Stimulated activated naive B cell treated with anti-CD40 and anti-IgM and Interleukin-4, amounts not matched to agents 10 μg/mL and 1 μg/mL and 100 μg/mL, for 72 hours (primary cell): ENCODE measurements at regions not wholly inside any gene's neighbourhood (a gene's known extent, or its start where the extent isn't known, plus 50 kb on each side); places are given as distances from the start of the nearest gene placed in this dataset.

Source experiments
- ATAC-seq, 2 donors: fragments of 150-1000 bp; cut with Tn5 transposase; replicated peaks; 2 replicates each; pipeline ENCODE4 v1.10.0; 2021; ENCODE audit warnings: moderate library complexity in 1 of 2
- DNase-seq: peaks from one replicate; pipeline ENCODE4 v3.0.0; 2021
- H3K27ac Mint-ChIP-seq: one replicate; pipeline ENCODE4 v1.8.0; 2022; ENCODE audit warnings: mild to moderate bottlenecking, mixed read lengths
- H3K27me3 Mint-ChIP-seq, 2 donors: one replicate each; pipeline ENCODE4 v1.8.0; 2022; ENCODE audit warnings: mixed read lengths in 2 of 2
- H3K36me3 Mint-ChIP-seq, 2 donors: one replicate each; pipeline ENCODE4 v1.8.0; 2022; ENCODE audit warnings: mixed read lengths in 2 of 2, mild to moderate bottlenecking in 1 of 2
- H3K4me1 Mint-ChIP-seq, 2 donors: one replicate each; pipeline ENCODE4 v1.8.0; 2022; ENCODE audit warnings: mixed read lengths in 2 of 2, mild to moderate bottlenecking in 1 of 2
- H3K4me3 Mint-ChIP-seq, 2 donors: one replicate each; pipeline ENCODE4 v1.8.0; 2022; ENCODE audit warnings: mild to moderate bottlenecking in 2 of 2, mixed read lengths in 2 of 2, moderate library complexity in 1 of 2
- H3K9me3 Mint-ChIP-seq, 2 donors: one replicate each; pipeline ENCODE4 v1.8.0; 2022; ENCODE audit warnings: mixed read lengths in 2 of 2, mild to moderate bottlenecking in 1 of 2

GRCh38 chr3:162435750-162436149 lies 939.1 kb downstream of the OTOL1 start:
- no peak overlapping the region for H3K27ac Mint-ChIP-seq
- no peak for ATAC-seq
- H3K36me3 Mint-ChIP-seq, result no peaks in the 10 kb centered on the region
- peaks cover 8 to 12% of the 10 kb centered on the region in 2 donors for H3K9me3 Mint-ChIP-seq
- no peak for DNase-seq
- H3K27me3 Mint-ChIP-seq, result no peaks in the 10 kb centered on the region
- no peaks in the 10 kb centered on the region for H3K4me1 Mint-ChIP-seq
- no peak overlapping the region for H3K4me3 Mint-ChIP-seq

GRCh38 chr3:162436826-162437225 lies 940.2 kb downstream of the OTOL1 start:
- H3K4me3 Mint-ChIP-seq, result no peak overlapping the region
- no peaks in the 10 kb centered on the region for H3K4me1 Mint-ChIP-seq
- no peaks in the 10 kb centered on the region for H3K27me3 Mint-ChIP-seq
- peaks cover 6 to 9% of the 10 kb centered on the region in 2 donors for H3K9me3 Mint-ChIP-seq
- DNase-seq, result no peak
- no peak for ATAC-seq
- H3K36me3 Mint-ChIP-seq, result no peaks in the 10 kb centered on the region
- no peak overlapping the region for H3K27ac Mint-ChIP-seq

- Mint-ChIP-seq H3K27ac (no peak overlapping the region), H3K9me3 (peaks cover 6 to 9% of the 10 kb centered on the region in 2 donors), H3K36me3 (no peaks in the 10 kb centered on the region), H3K4me1 (no peaks in the 10 kb centered on the region), H3K4me3 (no peak overlapping the region), H3K27me3 (no peaks in the 10 kb centered on the region)
- ATAC-seq (no peak), DNase-seq (no peak)
These were observed 940.9 kb downstream of the OTOL1 start for GRCh38 chr3:162437480-162437879.

- Mint-ChIP-seq H3K27ac (no peak overlapping the region), H3K27me3 (no peaks in the 10 kb centered on the region), H3K4me3 (no peak overlapping the region), H3K4me1 (no peaks in the 10 kb centered on the region), H3K36me3 (no peaks in the 10 kb centered on the region), H3K9me3 (peaks cover 3 to 9% of the 10 kb centered on the region in 2 donors)
- DNase-seq (no peak), ATAC-seq (no peak)
These were observed 945.1 kb downstream of the OTOL1 start for GRCh38 chr3:162441716-162442115.

GRCh38 chr3:162443376-162443775 lies 946.8 kb downstream of the OTOL1 start:
- H3K36me3 Mint-ChIP-seq, result no peaks in the 10 kb centered on the region
- H3K4me3 Mint-ChIP-seq, result no peak overlapping the region
- DNase-seq (no peak), ATAC-seq (no peak)
- H3K4me1 Mint-ChIP-seq, result no peaks in the 10 kb centered on the region
- no peaks in the 10 kb centered on the region for H3K27me3 Mint-ChIP-seq
- H3K9me3 Mint-ChIP-seq, result peaks cover 3 to 5% of the 10 kb centered on the region in 2 donors
- H3K27ac Mint-ChIP-seq, result no peak overlapping the region

- DNase-seq (no peak), ATAC-seq (no peak)
- H3K9me3 Mint-ChIP-seq, result peaks cover 0 to 4% of the 10 kb centered on the region in 2 donors
- H3K27me3 Mint-ChIP-seq, result no peaks in the 10 kb centered on the region
- no peaks in the 10 kb centered on the region for H3K4me1 Mint-ChIP-seq
- H3K4me3 Mint-ChIP-seq, result no peak overlapping the region
- H3K27ac Mint-ChIP-seq, result no peak overlapping the region
- H3K36me3 Mint-ChIP-seq, result no peaks in the 10 kb centered on the region
These were observed 972.2 kb downstream of the OTOL1 start for GRCh38 chr3:162468791-162469190.

- no peak for DNase-seq
- H3K36me3 Mint-ChIP-seq, result no peaks in the 10 kb centered on the region
- no peak overlapping the region for H3K4me3 Mint-ChIP-seq
- H3K27ac Mint-ChIP-seq, result no peak overlapping the region
- peaks cover 1 to 5% of the 10 kb centered on the region in 2 donors for H3K9me3 Mint-ChIP-seq
- H3K27me3 Mint-ChIP-seq, result no peaks in the 10 kb centered on the region
- no peaks in the 10 kb centered on the region for H3K4me1 Mint-ChIP-seq
- ATAC-seq, result no peak
These were observed 990.5 kb downstream of the OTOL1 start for GRCh38 chr3:162487138-162487537.

- ATAC-seq, result no peak
- H3K4me3 Mint-ChIP-seq, result no peak overlapping the region
- DNase-seq, result no peak
- peaks cover 0 to 5% of the 10 kb centered on the region in 2 donors for H3K9me3 Mint-ChIP-seq
- H3K27ac Mint-ChIP-seq, result no peak overlapping the region
- no peaks in the 10 kb centered on the region for H3K27me3 Mint-ChIP-seq
- H3K4me1 Mint-ChIP-seq, result no peaks in the 10 kb centered on the region
- H3K36me3 Mint-ChIP-seq, result no peaks in the 10 kb centered on the region
These were observed 993.2 kb downstream of the OTOL1 start for GRCh38 chr3:162489853-162490252.

- no peak overlapping the region for H3K4me3 Mint-ChIP-seq
- H3K27me3 Mint-ChIP-seq, result no peaks in the 10 kb centered on the region
- DNase-seq (no peak), ATAC-seq (no peak)
- no peaks in the 10 kb centered on the region for H3K36me3 Mint-ChIP-seq
- H3K9me3 Mint-ChIP-seq, result peaks cover 0 to 4% of the 10 kb centered on the region in 2 donors
- H3K4me1 Mint-ChIP-seq, result no peaks in the 10 kb centered on the region
- H3K27ac Mint-ChIP-seq, result no peak overlapping the region
These were observed 995.3 kb downstream of the OTOL1 start for GRCh38 chr3:162491952-162492351.

- Mint-ChIP-seq H3K4me1 (no peaks in the 10 kb centered on the region), H3K36me3 (no peaks in the 10 kb centered on the region), H3K4me3 (no peak overlapping the region), H3K27ac (no peak overlapping the region), H3K9me3 (peaks cover 0 to 4% of the 10 kb centered on the region in 2 donors), H3K27me3 (no peaks in the 10 kb centered on the region)
- DNase-seq (no peak), ATAC-seq (no peak)
These were observed 996.0 kb downstream of the OTOL1 start for GRCh38 chr3:162492446-162493081.

- Mint-ChIP-seq H3K9me3 (peaks cover 0 to 8% of the 10 kb centered on the region in 2 donors), H3K27ac (no peak overlapping the region), H3K27me3 (no peaks in the 10 kb centered on the region), H3K4me1 (no peaks in the 10 kb centered on the region), H3K4me3 (no peak overlapping the region), H3K36me3 (no peaks in the 10 kb centered on the region)
- no peak for ATAC-seq
- DNase-seq, result no peak
These were observed 1002.0 kb downstream of the OTOL1 start for GRCh38 chr3:162498626-162499025.

- no peak for DNase-seq
- Mint-ChIP-seq H3K4me3 (no peak overlapping the region), H3K27ac (no peak overlapping the region), H3K36me3 (no peaks in the 10 kb centered on the region), H3K4me1 (no peaks in the 10 kb centered on the region), H3K27me3 (no peaks in the 10 kb centered on the region), H3K9me3 (peaks cover 4% of the 10 kb centered on the region in 2 donors)
- no peak for ATAC-seq
These were observed 1010.8 kb downstream of the OTOL1 start for GRCh38 chr3:162507397-162507796.

- Mint-ChIP-seq H3K27me3 (no peaks in the 10 kb centered on the region), H3K36me3 (no peaks in the 10 kb centered on the region), H3K4me3 (no peak overlapping the region), H3K27ac (no peak overlapping the region), H3K9me3 (peaks cover 0 to 7% of the 10 kb centered on the region in 2 donors), H3K4me1 (no peaks in the 10 kb centered on the region)
- ATAC-seq (no peak), DNase-seq (no peak)
These were observed 1015.9 kb downstream of the OTOL1 start for GRCh38 chr3:162512488-162512887.

- no peak for ATAC-seq
- H3K36me3 Mint-ChIP-seq, result no peaks in the 10 kb centered on the region
- H3K27me3 Mint-ChIP-seq, result no peaks in the 10 kb centered on the region
- H3K4me3 Mint-ChIP-seq, result no peak overlapping the region
- H3K4me1 Mint-ChIP-seq, result no peaks in the 10 kb centered on the region
- no peak overlapping the region for H3K27ac Mint-ChIP-seq
- DNase-seq, result no peak
- H3K9me3 Mint-ChIP-seq, result peaks cover 2 to 3% of the 10 kb centered on the region in 2 donors
These were observed 1020.5 kb downstream of the OTOL1 start for GRCh38 chr3:162517110-162517509.

- H3K36me3 Mint-ChIP-seq, result no peaks in the 10 kb centered on the region
- H3K27me3 Mint-ChIP-seq, result no peaks in the 10 kb centered on the region
- peaks cover 0 to 2% of the 10 kb centered on the region in 2 donors for H3K9me3 Mint-ChIP-seq
- H3K4me3 Mint-ChIP-seq, result no peak overlapping the region
- ATAC-seq (no peak), DNase-seq (no peak)
- no peak overlapping the region for H3K27ac Mint-ChIP-seq
- H3K4me1 Mint-ChIP-seq, result no peaks in the 10 kb centered on the region
These were observed 1025.1 kb downstream of the OTOL1 start for GRCh38 chr3:162521669-162522068.
